Ovary (tissue), 3 donors: ENCODE measurements at regions not wholly inside any gene's neighbourhood (a gene's known extent, or its start where the extent isn't known, plus 50 kb on each side); places are given as distances from the start of the nearest gene placed in this dataset.

Experiments used
- EP300 ChIP-seq: sonication (generic); formaldehyde crosslinking; IDR thresholded peaks from one replicate; pipeline ENCODE4 v1.6.1; 2017; ENCODE audit warnings: antibody characterized with exemption
- POLR2A ChIP-seq: fragments of 450-650 bp; IDR thresholded peaks from one replicate; pipeline ENCODE4 v1.6.1; 2017; ENCODE audit warnings: antibody characterized with exemption, mild to moderate bottlenecking, moderate library complexity
- TF ChIP-seq, protein P1 (sequence below), 3 donors: fragments of 450-650 bp in 2 of 3; fragments of 200-600 bp in 1 of 3; IDR thresholded peaks; one replicate each; pipeline versions ENCODE4 v1.5.1 to v1.8.0; 2016 to 2022; ENCODE audit warnings: antibody characterized with exemption in 3 of 3, mild to moderate bottlenecking in 1 of 3
- donor health status: DM: no; HTN: no; CAD: no.

DNA sequence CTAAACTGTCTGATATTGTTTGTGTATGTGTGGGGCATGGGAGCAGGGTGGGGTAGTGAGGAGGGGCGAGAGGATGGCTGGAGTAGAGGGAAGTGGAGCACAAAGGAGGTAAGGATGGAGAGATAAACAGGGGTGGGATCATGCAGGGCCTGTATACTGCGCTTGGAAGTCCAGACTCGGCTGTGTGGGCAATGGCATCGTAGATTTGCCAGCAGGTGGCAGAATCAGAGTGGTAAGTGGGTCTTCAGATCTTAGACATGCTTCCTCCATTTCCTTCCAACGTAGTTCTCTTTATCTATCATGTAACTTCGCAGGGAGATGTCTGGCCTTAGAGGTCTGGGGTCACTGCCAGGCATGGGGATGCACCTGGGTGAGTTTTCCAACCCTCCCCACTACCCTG, 155.5 kb downstream of the PDGFRA start:
- TF ChIP-seq, protein P1, sequence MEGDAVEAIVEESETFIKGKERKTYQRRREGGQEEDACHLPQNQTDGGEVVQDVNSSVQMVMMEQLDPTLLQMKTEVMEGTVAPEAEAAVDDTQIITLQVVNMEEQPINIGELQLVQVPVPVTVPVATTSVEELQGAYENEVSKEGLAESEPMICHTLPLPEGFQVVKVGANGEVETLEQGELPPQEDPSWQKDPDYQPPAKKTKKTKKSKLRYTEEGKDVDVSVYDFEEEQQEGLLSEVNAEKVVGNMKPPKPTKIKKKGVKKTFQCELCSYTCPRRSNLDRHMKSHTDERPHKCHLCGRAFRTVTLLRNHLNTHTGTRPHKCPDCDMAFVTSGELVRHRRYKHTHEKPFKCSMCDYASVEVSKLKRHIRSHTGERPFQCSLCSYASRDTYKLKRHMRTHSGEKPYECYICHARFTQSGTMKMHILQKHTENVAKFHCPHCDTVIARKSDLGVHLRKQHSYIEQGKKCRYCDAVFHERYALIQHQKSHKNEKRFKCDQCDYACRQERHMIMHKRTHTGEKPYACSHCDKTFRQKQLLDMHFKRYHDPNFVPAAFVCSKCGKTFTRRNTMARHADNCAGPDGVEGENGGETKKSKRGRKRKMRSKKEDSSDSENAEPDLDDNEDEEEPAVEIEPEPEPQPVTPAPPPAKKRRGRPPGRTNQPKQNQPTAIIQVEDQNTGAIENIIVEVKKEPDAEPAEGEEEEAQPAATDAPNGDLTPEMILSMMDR (IDR thresholded peaks at IDR 0.05): peak in 2 of 3 donors; percentile 22 to 23
- TF ChIP-seq POLR2A (no peak), EP300 (no peak)
